ENCODE measurements at regions not wholly inside any gene's neighbourhood (a gene's known extent, or its start where the extent isn't known, plus 50 kb on each side); places are given as distances from the start of the nearest gene placed in this dataset.

GRCh38 chr18:42233908-42234307, 278.9 kb downstream of the PIK3C3 start:
- H3K27ac ChIP-seq (ENCODE audit: low read length): no peak overlapping the region
- 0 out of 2 replicates have a peak, but pooled peaks cover 3% of the 10 kb centered on the region for H3K4me1 ChIP-seq (ENCODE audit: insufficient read depth, low read length)
- H3K27me3 ChIP-seq (ENCODE audit: insufficient read depth, low read length): no peaks in the 10 kb centered on the region
- no peak overlapping the region for H3K4me3 ChIP-seq (ENCODE audit: low read length)
- H3K9me3 ChIP-seq (ENCODE audit: insufficient read depth, low read depth, low read length): no peaks in the 10 kb centered on the region
- no peaks in the 10 kb centered on the region for H3K36me3 ChIP-seq (ENCODE audit: insufficient read depth, low read depth, low read length)
- no peak overlapping the region for H3K9ac ChIP-seq (ENCODE audit: low read depth, low read length)

GRCh38 chr18:42242758-42243157, 287.7 kb downstream of the PIK3C3 start:
- no peak overlapping the region for H3K4me3 ChIP-seq (ENCODE audit: low read length)
- no peak overlapping the region for H3K9ac ChIP-seq (ENCODE audit: low read depth, low read length)
- no peaks in the 10 kb centered on the region for H3K36me3 ChIP-seq (ENCODE audit: insufficient read depth, low read depth, low read length)
- no peak overlapping the region for H3K27ac ChIP-seq (ENCODE audit: low read length)
- no peaks in the 10 kb centered on the region for H3K9me3 ChIP-seq (ENCODE audit: insufficient read depth, low read depth, low read length)
- no peaks in the 10 kb centered on the region for H3K27me3 ChIP-seq (ENCODE audit: insufficient read depth, low read length)
- H3K4me1 ChIP-seq (ENCODE audit: insufficient read depth, low read length): no peaks in the 10 kb centered on the region; the same call in 1 of the 2 replicates

- Histone ChIP-seq H3K36me3 (ENCODE audit: insufficient read depth, low read depth, low read length) (no peaks in the 10 kb centered on the region), H3K9ac (ENCODE audit: low read depth, low read length) (no peak overlapping the region), H3K27ac (ENCODE audit: low read length) (no peak overlapping the region), H3K4me1 (ENCODE audit: insufficient read depth, low read length) (no peaks in the 10 kb centered on the region; the same call in 1 of the 2 replicates), H3K27me3 (ENCODE audit: insufficient read depth, low read length) (no peaks in the 10 kb centered on the region), H3K9me3 (ENCODE audit: insufficient read depth, low read depth, low read length) (no peaks in the 10 kb centered on the region), H3K4me3 (ENCODE audit: low read length) (no peak overlapping the region)
Measured at GRCh38 chr18:42245137-42245536, 290.1 kb downstream of the PIK3C3 start.

- Histone ChIP-seq H3K4me3 (ENCODE audit: low read length) (no peak overlapping the region), H3K27ac (ENCODE audit: low read length) (no peak overlapping the region), H3K9me3 (ENCODE audit: insufficient read depth, low read depth, low read length) (no peaks in the 10 kb centered on the region), H3K36me3 (ENCODE audit: insufficient read depth, low read depth, low read length) (no peaks in the 10 kb centered on the region), H3K27me3 (ENCODE audit: insufficient read depth, low read length) (no peaks in the 10 kb centered on the region), H3K9ac (ENCODE audit: low read depth, low read length) (no peak overlapping the region), H3K4me1 (ENCODE audit: insufficient read depth, low read length) (no peaks in the 10 kb centered on the region)
Measured at GRCh38 chr18:42255908-42256765, 301.1 kb downstream of the PIK3C3 start.

- Histone ChIP-seq H3K36me3 (ENCODE audit: insufficient read depth, low read depth, low read length) (no peaks in the 10 kb centered on the region), H3K27me3 (ENCODE audit: insufficient read depth, low read length) (no peaks in the 10 kb centered on the region), H3K27ac (ENCODE audit: low read length) (no peak overlapping the region), H3K4me3 (ENCODE audit: low read length) (no peak overlapping the region), H3K9ac (ENCODE audit: low read depth, low read length) (no peak overlapping the region), H3K9me3 (ENCODE audit: insufficient read depth, low read depth, low read length) (no peaks in the 10 kb centered on the region), H3K4me1 (ENCODE audit: insufficient read depth, low read length) (no peaks in the 10 kb centered on the region)
Measured at GRCh38 chr18:42258301-42258965, 303.4 kb downstream of the PIK3C3 start.

- Histone ChIP-seq H3K27me3 (ENCODE audit: insufficient read depth, low read length) (no peaks in the 10 kb centered on the region), H3K4me3 (ENCODE audit: low read length) (no peak overlapping the region)
Measured at GRCh38 chr18:42261731-42262130, 306.7 kb downstream of the PIK3C3 start.

GRCh38 chr18:42264497-42264896, 309.5 kb downstream of the PIK3C3 start:
- no peak overlapping the region for H3K4me3 ChIP-seq (ENCODE audit: low read length)
- no peaks in the 10 kb centered on the region for H3K9me3 ChIP-seq (ENCODE audit: insufficient read depth, low read depth, low read length)
- H3K27me3 ChIP-seq (ENCODE audit: insufficient read depth, low read length): no peaks in the 10 kb centered on the region
- no peak overlapping the region for H3K27ac ChIP-seq (ENCODE audit: low read length)
- peaks cover 3% of the 10 kb centered on the region; the same call in 1 of the 2 replicates for H3K4me1 ChIP-seq (ENCODE audit: insufficient read depth, low read length)
- H3K36me3 ChIP-seq (ENCODE audit: insufficient read depth, low read depth, low read length): no peaks in the 10 kb centered on the region
- H3K9ac ChIP-seq (ENCODE audit: low read depth, low read length): no peak overlapping the region

More at GRCh38 chr18:42261731-42262130, 306.7 kb downstream of the PIK3C3 start:
- no peaks in the 10 kb centered on the region for H3K36me3 ChIP-seq (ENCODE audit: insufficient read depth, low read depth, low read length)
- no peaks in the 10 kb centered on the region for H3K4me1 ChIP-seq (ENCODE audit: insufficient read depth, low read length)
- no peak overlapping the region for H3K27ac ChIP-seq (ENCODE audit: low read length)
- no peak overlapping the region for H3K9ac ChIP-seq (ENCODE audit: low read depth, low read length)
- H3K9me3 ChIP-seq (ENCODE audit: insufficient read depth, low read depth, low read length): no peaks in the 10 kb centered on the region

GRCh38 chr18:42268186-42268725, 313.2 kb downstream of the PIK3C3 start:
- Histone ChIP-seq H3K4me3 (ENCODE audit: low read length) (no peak overlapping the region), H3K4me1 (ENCODE audit: insufficient read depth, low read length) (peaks cover 3% of the 10 kb centered on the region; the same call in 1 of the 2 replicates), H3K9ac (ENCODE audit: low read depth, low read length) (no peak overlapping the region), H3K27me3 (ENCODE audit: insufficient read depth, low read length) (no peaks in the 10 kb centered on the region), H3K9me3 (ENCODE audit: insufficient read depth, low read depth, low read length) (no peaks in the 10 kb centered on the region), H3K36me3 (ENCODE audit: insufficient read depth, low read depth, low read length) (no peaks in the 10 kb centered on the region), H3K27ac (ENCODE audit: low read length) (no peak overlapping the region)

- Histone ChIP-seq H3K27me3 (ENCODE audit: insufficient read depth, low read length) (no peaks in the 10 kb centered on the region), H3K4me3 (ENCODE audit: low read length) (no peak overlapping the region), H3K4me1 (ENCODE audit: insufficient read depth, low read length) (peaks cover 3% of the 10 kb centered on the region; the same call in 1 of the 2 replicates), H3K9ac (ENCODE audit: low read depth, low read length) (no peak overlapping the region), H3K9me3 (ENCODE audit: insufficient read depth, low read depth, low read length) (no peaks in the 10 kb centered on the region), H3K27ac (ENCODE audit: low read length) (no peak overlapping the region), H3K36me3 (ENCODE audit: insufficient read depth, low read depth, low read length) (no peaks in the 10 kb centered on the region)
Measured at GRCh38 chr18:42268798-42269197, 313.8 kb downstream of the PIK3C3 start.

- H3K36me3 ChIP-seq (ENCODE audit: insufficient read depth, low read depth, low read length): no peaks in the 10 kb centered on the region
- H3K27ac ChIP-seq (ENCODE audit: low read length): no peak overlapping the region
- no peak overlapping the region for H3K4me3 ChIP-seq (ENCODE audit: low read length)
- H3K9ac ChIP-seq (ENCODE audit: low read depth, low read length): no peak overlapping the region
- peaks cover 13% of the 10 kb centered on the region for H3K4me1 ChIP-seq (ENCODE audit: insufficient read depth, low read length)
- no peaks in the 10 kb centered on the region for H3K27me3 ChIP-seq (ENCODE audit: insufficient read depth, low read length)
- H3K9me3 ChIP-seq (ENCODE audit: insufficient read depth, low read depth, low read length): no peaks in the 10 kb centered on the region
Measured at GRCh38 chr18:42271647-42272414, 316.8 kb downstream of the PIK3C3 start.

GRCh38 chr18:42274488-42275137, 319.6 kb downstream of the PIK3C3 start:
- no peaks in the 10 kb centered on the region for H3K36me3 ChIP-seq (ENCODE audit: insufficient read depth, low read depth, low read length)
- no peak overlapping the region for H3K9ac ChIP-seq (ENCODE audit: low read depth, low read length)
- H3K4me3 ChIP-seq (ENCODE audit: low read length): no peak overlapping the region
- H3K4me1 ChIP-seq (ENCODE audit: insufficient read depth, low read length): peaks cover 13% of the 10 kb centered on the region
- no peaks in the 10 kb centered on the region for H3K9me3 ChIP-seq (ENCODE audit: insufficient read depth, low read depth, low read length)
- H3K27me3 ChIP-seq (ENCODE audit: insufficient read depth, low read length): no peaks in the 10 kb centered on the region
- no peak overlapping the region for H3K27ac ChIP-seq (ENCODE audit: low read length)
